ENCODE measurements at regions not wholly inside any gene's neighbourhood (a gene's known extent, or its start where the extent isn't known, plus 50 kb on each side); places are given as distances from the start of the nearest gene placed in this dataset.

GRCh38 chr2:120476141-120476540, 130.2 kb downstream of the INHBB start:
- TF ChIP-seq CTCF (IDR thresholded peaks at IDR 0.05; ENCODE audit: low read length) (no peak), EZH2 (IDR thresholded peaks at IDR 0.05; ENCODE audit: borderline replicate concordance, low read length) (no peak)

Data from OCI-LY1 (cell line).